Liver (tissue), 3 donors: ENCODE measurements at regions not wholly inside any gene's neighbourhood (a gene's known extent, or its start where the extent isn't known, plus 50 kb on each side); places are given as distances from the start of the nearest gene placed in this dataset.

Source experiments
- ATF3 ChIP-seq: IDR thresholded peaks from 2 replicates; pipeline ENCODE4 v1.6.1; 2016; ENCODE audit warnings: antibody characterized with exemption
- GABPA ChIP-seq, 2 donors: IDR thresholded peaks in 1 of 2; conservative IDR thresholded peaks in 1 of 2; 2 replicates each; pipeline ENCODE4 v1.6.1; 2016; ENCODE audit warnings: antibody characterized with exemption in 2 of 2, mild to moderate bottlenecking in 1 of 2, moderate library complexity in 1 of 2
- HNF4G ChIP-seq: IDR thresholded peaks from 2 replicates; pipeline ENCODE4 v1.6.1; 2016; ENCODE audit warnings: antibody characterized with exemption
- JUND ChIP-seq, 2 donors: IDR thresholded peaks; 2 replicates each; pipeline ENCODE4 v1.6.1; 2016; ENCODE audit warnings: antibody characterized with exemption in 2 of 2
- RAD21 ChIP-seq, 2 donors: IDR thresholded peaks; 2 replicates each; pipeline ENCODE4 v1.6.1; 2016; ENCODE audit warnings: antibody characterized with exemption in 2 of 2, mild to moderate bottlenecking in 2 of 2
- REST ChIP-seq: IDR thresholded peaks from 2 replicates; pipeline ENCODE4 v1.6.1; 2016; ENCODE audit warnings: antibody characterized with exemption, mild to moderate bottlenecking
- SP1 ChIP-seq: IDR thresholded peaks from 2 replicates; pipeline ENCODE4 v1.6.1; 2018; ENCODE audit warnings: antibody characterized with exemption, mild to moderate bottlenecking
- TAF1 ChIP-seq: conservative IDR thresholded peaks from 2 replicates; pipeline ENCODE4 v1.6.1; 2016; ENCODE audit warnings: antibody characterized with exemption, mild to moderate bottlenecking
- YY1 ChIP-seq: IDR thresholded peaks from 2 replicates; pipeline ENCODE4 v1.6.1; 2016; ENCODE audit warnings: antibody characterized with exemption, mild to moderate bottlenecking
- TF ChIP-seq, protein P1 (sequence below): IDR thresholded peaks from 2 replicates; pipeline ENCODE4 v1.6.1; 2016; ENCODE audit warnings: antibody characterized with exemption
- TF ChIP-seq, protein P2 (sequence below): fragments of 150-350 bp; IDR thresholded peaks from 2 replicates; pipeline ENCODE4 v1.5.1; 2017; ENCODE audit warnings: improper control_type of control experiment, low read depth, low read length; ENCODE audit not compliant: missing input control
- donor health status: healthy.
- donor health status: healthy.

GRCh38 chr11:129312730-129313503 is 62.7 kb upstream of the BARX2 start:
- TF ChIP-seq, protein P1, sequence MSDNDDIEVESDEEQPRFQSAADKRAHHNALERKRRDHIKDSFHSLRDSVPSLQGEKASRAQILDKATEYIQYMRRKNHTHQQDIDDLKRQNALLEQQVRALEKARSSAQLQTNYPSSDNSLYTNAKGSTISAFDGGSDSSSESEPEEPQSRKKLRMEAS, result no peak
- TF ChIP-seq, protein P2, sequence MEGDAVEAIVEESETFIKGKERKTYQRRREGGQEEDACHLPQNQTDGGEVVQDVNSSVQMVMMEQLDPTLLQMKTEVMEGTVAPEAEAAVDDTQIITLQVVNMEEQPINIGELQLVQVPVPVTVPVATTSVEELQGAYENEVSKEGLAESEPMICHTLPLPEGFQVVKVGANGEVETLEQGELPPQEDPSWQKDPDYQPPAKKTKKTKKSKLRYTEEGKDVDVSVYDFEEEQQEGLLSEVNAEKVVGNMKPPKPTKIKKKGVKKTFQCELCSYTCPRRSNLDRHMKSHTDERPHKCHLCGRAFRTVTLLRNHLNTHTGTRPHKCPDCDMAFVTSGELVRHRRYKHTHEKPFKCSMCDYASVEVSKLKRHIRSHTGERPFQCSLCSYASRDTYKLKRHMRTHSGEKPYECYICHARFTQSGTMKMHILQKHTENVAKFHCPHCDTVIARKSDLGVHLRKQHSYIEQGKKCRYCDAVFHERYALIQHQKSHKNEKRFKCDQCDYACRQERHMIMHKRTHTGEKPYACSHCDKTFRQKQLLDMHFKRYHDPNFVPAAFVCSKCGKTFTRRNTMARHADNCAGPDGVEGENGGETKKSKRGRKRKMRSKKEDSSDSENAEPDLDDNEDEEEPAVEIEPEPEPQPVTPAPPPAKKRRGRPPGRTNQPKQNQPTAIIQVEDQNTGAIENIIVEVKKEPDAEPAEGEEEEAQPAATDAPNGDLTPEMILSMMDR, result no peak
- TF ChIP-seq SP1 (no peak), YY1 (no peak), REST (no peak), RAD21 (IDR thresholded peaks at IDR 0.05) (no peak), TAF1 (no peak), ATF3 (no peak), HNF4G (no peak), GABPA (IDR thresholded peaks at IDR 0.05 in 1 of 2, conservative IDR thresholded peaks at IDR 0.05 in 1 of 2) (no peak), JUND (IDR thresholded peaks at IDR 0.05) (no peak)
